ENCODE measurements at regions not wholly inside any gene's neighbourhood (a gene's known extent, or its start where the extent isn't known, plus 50 kb on each side); places are given as distances from the start of the nearest gene placed in this dataset.
"Not testable (repeated sequence)": the region's sequence is repeated elsewhere in the genome, so short reads cannot be mapped to it uniquely, and the experiment has no call there.

GRCh38 chr6:139444273-139444787, 69.9 kb upstream of the CITED2 start:
- not testable (repeated sequence) for DNase-seq (ENCODE audit: low read depth in 2 of 2)

- DNase-seq (ENCODE audit: low read depth in 2 of 2) = no peak
These were observed 69.0 kb upstream of the CITED2 start for GRCh38 chr6:139443231-139444112.

- DNase-seq (ENCODE audit: low read depth in 2 of 2) = no peak
These were observed 67.8 kb upstream of the CITED2 start for GRCh38 chr6:139442188-139442671.

GRCh38 chr6:139439349-139439748, 64.9 kb upstream of the CITED2 start:
- DNase-seq (ENCODE audit: low read depth in 2 of 2) = no peak

- no peak for DNase-seq (ENCODE audit: low read depth in 2 of 2)
These were observed 64.3 kb upstream of the CITED2 start for GRCh38 chr6:139438775-139439174.

- no peak for DNase-seq (ENCODE audit: low read depth in 2 of 2)
These were observed 62.5 kb upstream of the CITED2 start for GRCh38 chr6:139436957-139437348.

GRCh38 chr6:139436200-139436956, 61.9 kb upstream of the CITED2 start:
- no peak for DNase-seq (ENCODE audit: low read depth in 2 of 2)

- DNase-seq (ENCODE audit: low read depth in 2 of 2) = no peak
These were observed 59.4 kb upstream of the CITED2 start for GRCh38 chr6:139433631-139434419.

- no peak for DNase-seq (ENCODE audit: low read depth in 2 of 2)
These were observed 57.1 kb upstream of the CITED2 start for GRCh38 chr6:139431602-139431956.

GRCh38 chr6:139430899-139431601, 56.6 kb upstream of the CITED2 start:
- no peak for DNase-seq (ENCODE audit: low read depth in 2 of 2)

GRCh38 chr6:139429580-139430145, 55.2 kb upstream of the CITED2 start:
- DNase-seq (ENCODE audit: low read depth in 2 of 2) = no peak

- no peak for DNase-seq (ENCODE audit: low read depth in 2 of 2)
These were observed 52.8 kb upstream of the CITED2 start for GRCh38 chr6:139427199-139427598.

GRCh38 chr6:139426795-139427194, 52.3 kb upstream of the CITED2 start:
- DNase-seq (ENCODE audit: low read depth in 2 of 2) = no peak

- no peak for DNase-seq (ENCODE audit: low read depth in 2 of 2)
These were observed 51.3 kb upstream of the CITED2 start for GRCh38 chr6:139425780-139426179.

GRCh38 chr6:139423971-139424667, 49.7 kb upstream of the CITED2 start:
- DNase-seq (ENCODE audit: low read depth in 2 of 2) = no peak
